Liver (tissue), 8 donors: ENCODE measurements at regions not wholly inside any gene's neighbourhood (a gene's known extent, or its start where the extent isn't known, plus 50 kb on each side); places are given as distances from the start of the nearest gene placed in this dataset.

ENCODE experiments used
- DNase-seq: peaks from one replicate; pipeline ENCODE4 v3.0.0-alpha.2; 2017; ENCODE audit warnings: low spot score
- H3K27ac ChIP-seq, 2 donors: one replicate each; pipeline ENCODE4 v1.7.0; 2013; ENCODE audit warnings: inconsistent platforms in 2 of 2, low read length in 2 of 2, control low read depth in 1 of 2, low read depth in 1 of 2, mild to moderate bottlenecking in 1 of 2
- H3K27me3 ChIP-seq, 4 donors: one replicate each; pipeline versions ENCODE4 v1.6.1 to v1.7.0; 2013; ENCODE audit warnings: low read length in 3 of 4, inconsistent platforms in 1 of 4, mild to moderate bottlenecking in 1 of 4, moderate library complexity in 1 of 4; ENCODE audit not compliant: control insufficient read depth in 4 of 4, insufficient read depth in 4 of 4
- H3K36me3 ChIP-seq, 4 donors: one replicate each; pipeline versions ENCODE4 v1.6.1 to v1.7.0; 2013; ENCODE audit warnings: low read length in 3 of 4, mild to moderate bottlenecking in 3 of 4, low read depth in 1 of 4, moderate library complexity in 1 of 4; ENCODE audit not compliant: control insufficient read depth in 4 of 4, insufficient read depth in 3 of 4
- H3K4me1 ChIP-seq, 4 donors: one replicate each; pipeline versions ENCODE4 v1.6.1 to v1.7.0; 2013; ENCODE audit warnings: low read length in 3 of 4, mild to moderate bottlenecking in 3 of 4, moderate library complexity in 1 of 4; ENCODE audit not compliant: control insufficient read depth in 4 of 4, insufficient read depth in 4 of 4
- H3K4me3 ChIP-seq, 3 donors: one replicate each; pipeline versions ENCODE4 v1.6.1 to v1.7.0; 2013; ENCODE audit warnings: low read length in 3 of 3, control low read depth in 1 of 3, low read depth in 1 of 3, mild to moderate bottlenecking in 1 of 3
- H3K9ac ChIP-seq, 2 donors: one replicate each; pipeline ENCODE4 v1.7.0; 2013; ENCODE audit warnings: low read length in 2 of 2, mild to moderate bottlenecking in 2 of 2, moderate library complexity in 2 of 2, control low read depth in 1 of 2, low read depth in 1 of 2
- H3K9me3 ChIP-seq, 4 donors: one replicate each; pipeline versions ENCODE4 v1.6.1 to v1.7.0; 2013; ENCODE audit warnings: low read length in 3 of 4; ENCODE audit not compliant: control insufficient read depth in 4 of 4
- CTCF ChIP-seq: fragments of 150-350 bp; IDR thresholded peaks from 2 replicates; pipeline ENCODE4 v1.5.1; 2017; ENCODE audit warnings: improper control_type of control experiment, low read depth, low read length; ENCODE audit not compliant: missing input control
- EGR1 ChIP-seq, 2 donors: IDR thresholded peaks; 2 replicates each; pipeline ENCODE4 v1.6.1; 2016 to 2018; ENCODE audit warnings: antibody characterized with exemption in 2 of 2, low read depth in 2 of 2
- FOXA1 ChIP-seq: IDR thresholded peaks from 2 replicates; pipeline ENCODE4 v1.6.1; 2016; ENCODE audit warnings: antibody characterized with exemption
- FOXA2 ChIP-seq: IDR thresholded peaks from 2 replicates; pipeline ENCODE4 v1.6.1; 2016; ENCODE audit warnings: antibody characterized with exemption
- GABPA ChIP-seq, 2 donors: IDR thresholded peaks in 1 of 2; conservative IDR thresholded peaks in 1 of 2; 2 replicates each; pipeline ENCODE4 v1.6.1; 2016; ENCODE audit warnings: antibody characterized with exemption in 2 of 2, mild to moderate bottlenecking in 1 of 2, moderate library complexity in 1 of 2
- HNF4G ChIP-seq: IDR thresholded peaks from 2 replicates; pipeline ENCODE4 v1.6.1; 2016; ENCODE audit warnings: antibody characterized with exemption
- JUND ChIP-seq, 2 donors: IDR thresholded peaks; 2 replicates each; pipeline ENCODE4 v1.6.1; 2016; ENCODE audit warnings: antibody characterized with exemption in 2 of 2
- NR2F2 ChIP-seq: IDR thresholded peaks from 2 replicates; pipeline ENCODE4 v1.6.1; 2016; ENCODE audit warnings: antibody characterized with exemption
- RAD21 ChIP-seq, 2 donors: IDR thresholded peaks; 2 replicates each; pipeline ENCODE4 v1.6.1; 2016; ENCODE audit warnings: antibody characterized with exemption in 2 of 2, mild to moderate bottlenecking in 2 of 2
- RXRA ChIP-seq, 2 donors: IDR thresholded peaks; 2 replicates each; pipeline ENCODE4 v1.6.1; 2017 to 2018; ENCODE audit warnings: antibody characterized with exemption in 2 of 2, mild to moderate bottlenecking in 1 of 2
- SP1 ChIP-seq: IDR thresholded peaks from 2 replicates; pipeline ENCODE4 v1.6.1; 2018; ENCODE audit warnings: antibody characterized with exemption, mild to moderate bottlenecking
- TAF1 ChIP-seq: conservative IDR thresholded peaks from 2 replicates; pipeline ENCODE4 v1.6.1; 2016; ENCODE audit warnings: antibody characterized with exemption, mild to moderate bottlenecking
- YY1 ChIP-seq: IDR thresholded peaks from 2 replicates; pipeline ENCODE4 v1.6.1; 2016; ENCODE audit warnings: antibody characterized with exemption, mild to moderate bottlenecking
- WGBS: extraction: QIAGEN DNeasy Blood & Tissue Kit; methylation state at CpG from one replicate; pipeline ENCODE4 v1.1.7; 2013; 5-methylcytosine and 5-hydroxymethylcytosine counted together
- TF ChIP-seq, protein P1 (sequence below): IDR thresholded peaks from 2 replicates; pipeline ENCODE4 v1.6.1; 2016; ENCODE audit warnings: antibody characterized with exemption
- TF ChIP-seq, protein P2 (sequence below): IDR thresholded peaks from 2 replicates; pipeline ENCODE4 v1.6.1; 2016; ENCODE audit warnings: antibody characterized with exemption
- TF ChIP-seq, protein P3 (sequence below): IDR thresholded peaks from 2 replicates; pipeline ENCODE4 v1.6.1; 2016; ENCODE audit warnings: antibody characterized with exemption
- donor health status: healthy.
- donor health status: healthy.
- donor health status: healthy.
- donor health status: healthy.
- donor health status: healthy.

DNA sequence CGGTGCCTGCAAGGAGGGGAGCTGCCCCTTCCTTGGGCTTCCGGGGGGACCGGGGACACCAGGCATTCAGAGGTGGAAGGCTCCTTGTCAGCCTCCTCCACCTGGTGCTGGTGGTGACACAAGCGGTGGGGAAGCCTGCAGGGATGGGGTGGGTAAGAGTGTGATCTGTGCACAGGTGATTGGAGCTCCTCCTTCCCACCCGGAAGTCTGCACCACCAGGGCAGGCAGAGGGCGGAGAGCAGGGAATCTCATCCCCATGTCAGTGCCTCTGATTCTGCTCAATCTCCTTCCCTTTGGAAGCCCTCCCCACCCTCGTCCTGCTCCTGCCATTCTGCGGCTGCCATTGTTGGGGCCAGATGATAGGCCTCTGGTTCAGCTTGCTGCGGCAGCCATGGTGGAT lies 238.1 kb upstream of the CRY1 start:
- no peak overlapping the region for H3K27ac ChIP-seq
- no peaks in the 10 kb centered on the region for H3K36me3 ChIP-seq
- no peak for TF ChIP-seq JUND (IDR thresholded peaks at IDR 0.05)
- no peak for TF ChIP-seq FOXA1
- TF ChIP-seq, protein P1, sequence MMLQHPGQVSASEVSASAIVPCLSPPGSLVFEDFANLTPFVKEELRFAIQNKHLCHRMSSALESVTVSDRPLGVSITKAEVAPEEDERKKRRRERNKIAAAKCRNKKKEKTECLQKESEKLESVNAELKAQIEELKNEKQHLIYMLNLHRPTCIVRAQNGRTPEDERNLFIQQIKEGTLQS = no peak
- TF ChIP-seq TAF1 = no peak
- no peak for TF ChIP-seq RXRA (IDR thresholded peaks at IDR 0.05)
- TF ChIP-seq RAD21 (IDR thresholded peaks at IDR 0.05) = no peak
- no peak for TF ChIP-seq HNF4G
- TF ChIP-seq CTCF = no peak
- no peak for TF ChIP-seq GABPA (IDR thresholded peaks at IDR 0.05 in 1 of 2, conservative IDR thresholded peaks at IDR 0.05 in 1 of 2)
- TF ChIP-seq FOXA2 = no peak
- TF ChIP-seq, protein P2, sequence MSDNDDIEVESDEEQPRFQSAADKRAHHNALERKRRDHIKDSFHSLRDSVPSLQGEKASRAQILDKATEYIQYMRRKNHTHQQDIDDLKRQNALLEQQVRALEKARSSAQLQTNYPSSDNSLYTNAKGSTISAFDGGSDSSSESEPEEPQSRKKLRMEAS = no peak
- TF ChIP-seq YY1 = no peak
- TF ChIP-seq NR2F2 = no peak
- TF ChIP-seq, protein P3, sequence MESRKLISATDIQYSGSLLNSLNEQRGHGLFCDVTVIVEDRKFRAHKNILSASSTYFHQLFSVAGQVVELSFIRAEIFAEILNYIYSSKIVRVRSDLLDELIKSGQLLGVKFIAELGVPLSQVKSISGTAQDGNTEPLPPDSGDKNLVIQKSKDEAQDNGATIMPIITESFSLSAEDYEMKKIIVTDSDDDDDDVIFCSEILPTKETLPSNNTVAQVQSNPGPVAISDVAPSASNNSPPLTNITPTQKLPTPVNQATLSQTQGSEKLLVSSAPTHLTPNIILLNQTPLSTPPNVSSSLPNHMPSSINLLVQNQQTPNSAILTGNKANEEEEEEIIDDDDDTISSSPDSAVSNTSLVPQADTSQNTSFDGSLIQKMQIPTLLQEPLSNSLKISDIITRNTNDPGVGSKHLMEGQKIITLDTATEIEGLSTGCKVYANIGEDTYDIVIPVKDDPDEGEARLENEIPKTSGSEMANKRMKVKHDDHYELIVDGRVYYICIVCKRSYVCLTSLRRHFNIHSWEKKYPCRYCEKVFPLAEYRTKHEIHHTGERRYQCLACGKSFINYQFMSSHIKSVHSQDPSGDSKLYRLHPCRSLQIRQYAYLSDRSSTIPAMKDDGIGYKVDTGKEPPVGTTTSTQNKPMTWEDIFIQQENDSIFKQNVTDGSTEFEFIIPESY = no peak
- no peak for DNase-seq
- no peaks in the 10 kb centered on the region for H3K4me1 ChIP-seq
- H3K27me3 ChIP-seq = no peaks in the 10 kb centered on the region
- no peak overlapping the region for H3K4me3 ChIP-seq
- H3K9ac ChIP-seq = no peak overlapping the region
- H3K9me3 ChIP-seq = no peaks in the 10 kb centered on the region
- 77% methylated on average over 9 of the region's 9 CpGs for WGBS

GRCh38 chr12:107331912-107332311 lies 238.6 kb upstream of the CRY1 start:
- H3K9me3 ChIP-seq = no peaks in the 10 kb centered on the region
- DNase-seq = no peak
- no peak overlapping the region for H3K4me3 ChIP-seq
- TF ChIP-seq, protein P1 = no peak
- TF ChIP-seq RXRA (IDR thresholded peaks at IDR 0.05) (no peak), YY1 (no peak), HNF4G (no peak), EGR1 (IDR thresholded peaks at IDR 0.05; ENCODE audit: low read depth in 2 of 2) (no peak), SP1 (no peak), FOXA1 (no peak), RAD21 (IDR thresholded peaks at IDR 0.05) (no peak), TAF1 (no peak), NR2F2 (no peak)
- TF ChIP-seq, protein P2 = no peak
- no peaks in the 10 kb centered on the region for H3K4me1 ChIP-seq
- no peak overlapping the region for H3K9ac ChIP-seq
- H3K27ac ChIP-seq = no peak overlapping the region
- no peaks in the 10 kb centered on the region for H3K27me3 ChIP-seq
- H3K36me3 ChIP-seq = no peaks in the 10 kb centered on the region
- WGBS = 70% methylated on average over 11 of the region's 11 CpGs
